ENCODE measurements at regions not wholly inside any gene's neighbourhood (a gene's known extent, or its start where the extent isn't known, plus 50 kb on each side); places are given as distances from the start of the nearest gene placed in this dataset.
"Not testable (repeated sequence)": the region's sequence is repeated elsewhere in the genome, so short reads cannot be mapped to it uniquely, and the experiment has no call there.

DNA sequence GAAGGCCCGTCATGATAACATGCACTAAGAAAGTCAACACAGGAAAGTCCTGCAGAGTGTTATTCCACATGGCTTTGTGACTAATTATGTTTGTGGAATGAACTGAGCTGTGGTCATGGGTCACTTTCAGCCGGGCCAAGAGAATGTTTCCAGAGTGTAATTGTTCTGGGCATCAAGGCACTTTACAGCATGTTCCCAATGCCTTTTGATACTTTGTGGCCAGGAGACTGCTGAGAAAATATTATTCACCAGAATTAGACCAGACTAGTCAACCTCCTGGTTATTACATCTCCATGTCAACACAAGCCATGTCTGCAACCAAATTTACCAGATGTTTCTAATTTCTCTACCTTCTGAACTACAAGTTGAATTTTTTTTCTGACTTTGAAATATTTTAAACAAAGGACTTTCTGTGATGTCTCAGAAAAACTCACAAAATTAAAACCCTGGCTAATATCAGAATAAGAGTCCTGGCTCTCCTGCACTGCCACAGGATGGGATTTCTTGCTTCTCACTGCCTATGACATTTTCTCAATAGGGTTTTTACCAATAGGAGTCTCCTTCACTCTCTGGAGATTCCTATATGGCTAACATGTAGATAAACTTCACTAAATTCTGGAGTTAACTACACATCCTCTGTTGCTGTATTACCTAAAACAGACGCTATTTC is 90.6 kb upstream of the WDR75 start:
- intact Hi-C loops (cut with DNase I), result no loop called here
- no peak for DNase-seq

DNA sequence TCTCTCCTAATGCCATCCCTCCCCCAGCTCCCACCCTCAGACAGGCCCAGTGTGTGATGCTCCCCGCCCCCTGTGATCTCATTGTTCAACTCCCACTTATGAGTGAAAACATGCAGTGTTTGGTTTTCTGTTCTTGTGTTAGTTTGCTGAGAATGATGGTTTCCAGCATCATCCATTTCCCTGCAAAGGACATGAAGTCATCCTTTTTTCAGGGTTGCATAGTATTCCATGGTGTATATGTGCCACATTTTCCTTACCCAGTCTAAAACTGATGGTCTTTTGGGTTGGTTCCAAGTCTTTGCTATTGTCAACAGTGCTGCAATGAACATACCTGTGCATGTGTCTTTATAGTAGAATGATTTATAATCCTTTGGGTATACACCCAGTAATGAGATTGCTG is 89.3 kb upstream of the WDR75 start:
- DNase-seq; intact Hi-C loops (cut with DNase I): not testable (repeated sequence)

DNA sequence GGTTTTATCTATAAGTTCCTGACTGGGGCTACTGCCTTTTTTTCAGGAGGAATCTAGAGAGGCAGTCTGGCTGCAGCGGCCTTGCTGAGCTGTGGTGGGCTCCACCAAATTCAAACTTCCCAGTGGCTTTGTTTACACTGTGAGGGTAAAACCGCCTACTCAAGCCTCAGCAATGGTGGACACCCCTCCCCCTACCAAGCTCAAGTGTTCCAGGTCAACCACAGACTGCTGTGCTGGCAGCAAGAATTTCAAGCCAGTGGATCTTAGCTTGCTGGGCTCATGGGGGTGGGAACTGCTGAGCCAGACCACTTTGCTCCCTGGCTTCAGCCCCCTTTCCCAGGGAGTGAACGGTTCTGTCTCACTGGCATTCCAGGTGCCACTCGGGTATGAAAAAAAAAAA is 83.9 kb upstream of the WDR75 start:
- intact Hi-C loops (cut with DNase I), result not testable (repeated sequence)

DNA sequence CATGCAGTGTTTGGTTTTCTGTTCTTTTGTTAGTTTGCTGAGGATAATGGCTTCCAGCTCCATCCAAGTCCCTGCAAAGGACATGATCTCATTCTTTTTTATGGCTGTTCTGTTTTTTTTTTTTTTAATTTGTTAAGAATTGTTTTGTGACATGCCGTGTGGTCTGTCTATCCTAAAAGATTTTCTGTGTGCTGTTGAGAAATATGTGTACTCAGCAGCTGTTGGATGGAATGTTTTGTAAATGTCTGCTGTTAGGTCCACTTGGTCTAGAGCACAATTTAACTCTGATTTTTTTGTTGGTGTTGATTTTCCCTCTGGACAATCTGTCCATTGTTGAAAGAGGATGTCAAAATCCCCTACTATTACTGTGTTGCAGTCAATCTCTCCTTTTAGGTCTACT is 80.4 kb upstream of the WDR75 start:
- intact Hi-C loops (cut with DNase I), result no loop called here
- no peak for DNase-seq

More for the DNA sequence above, 83.9 kb upstream of the WDR75 start:
- not testable (repeated sequence) for DNase-seq

DNA sequence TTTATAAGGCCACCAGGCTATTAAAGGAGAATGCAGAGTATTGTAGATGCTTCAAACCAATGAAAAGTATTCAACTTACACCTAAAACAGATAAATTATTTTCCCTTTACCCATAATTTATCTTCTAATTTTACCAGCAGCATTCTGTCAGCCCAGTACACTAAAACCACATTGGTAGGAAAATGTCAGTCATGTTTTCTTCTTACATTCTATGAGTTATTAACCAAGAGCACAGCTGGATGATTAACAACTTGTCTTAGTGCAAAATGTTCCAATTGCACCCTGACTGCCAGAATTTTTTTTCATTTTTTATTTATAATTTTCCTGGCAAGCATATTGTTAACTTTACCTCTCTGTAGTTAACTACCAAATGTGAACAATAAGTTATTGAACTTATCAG is 79.0 kb upstream of the WDR75 start:
- DNase-seq, result no peak
- intact Hi-C loops (cut with DNase I), result no loop called here

DNA sequence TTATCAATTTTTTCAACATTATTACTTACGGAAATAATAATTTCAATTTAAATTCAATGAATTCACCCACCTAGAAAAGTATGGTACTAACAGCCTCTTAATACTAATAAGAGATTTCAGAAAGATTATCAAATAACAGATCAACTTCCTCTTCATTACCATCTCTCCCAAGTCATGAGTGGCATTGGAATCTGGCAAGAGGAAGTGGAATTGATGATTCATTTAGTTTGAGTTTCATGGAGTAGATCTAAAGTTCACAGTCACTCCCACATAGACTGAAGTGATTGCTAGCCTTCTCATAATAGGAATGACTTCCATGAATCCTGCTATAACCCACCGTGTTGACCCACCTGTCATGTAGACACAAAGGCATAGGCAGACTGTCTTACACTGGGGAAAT is 77.7 kb upstream of the WDR75 start:
- DNase-seq, result no peak
- intact Hi-C loops (cut with DNase I), result no loop called here

DNA sequence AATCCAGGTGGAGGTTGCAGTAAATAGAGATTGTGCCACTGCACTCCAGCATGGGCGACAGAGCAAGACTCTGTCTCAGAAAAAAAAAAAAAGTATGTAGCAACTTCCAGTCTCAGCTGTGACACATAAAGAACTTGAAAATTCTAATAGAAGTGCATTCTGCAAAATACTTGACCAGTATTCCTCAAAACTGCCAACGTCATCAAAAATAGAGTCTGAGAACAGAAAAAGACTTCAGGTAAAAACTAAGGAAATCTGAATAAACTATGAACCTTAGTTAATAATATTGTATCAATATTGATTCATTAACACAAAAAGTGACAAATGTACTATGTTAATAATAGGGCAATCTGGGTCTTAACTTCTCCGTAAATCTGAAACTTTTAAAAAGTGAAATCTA is 76.7 kb upstream of the WDR75 start:
- DNase-seq, result no peak
- intact Hi-C loops (cut with DNase I), result no loop called here

DNA sequence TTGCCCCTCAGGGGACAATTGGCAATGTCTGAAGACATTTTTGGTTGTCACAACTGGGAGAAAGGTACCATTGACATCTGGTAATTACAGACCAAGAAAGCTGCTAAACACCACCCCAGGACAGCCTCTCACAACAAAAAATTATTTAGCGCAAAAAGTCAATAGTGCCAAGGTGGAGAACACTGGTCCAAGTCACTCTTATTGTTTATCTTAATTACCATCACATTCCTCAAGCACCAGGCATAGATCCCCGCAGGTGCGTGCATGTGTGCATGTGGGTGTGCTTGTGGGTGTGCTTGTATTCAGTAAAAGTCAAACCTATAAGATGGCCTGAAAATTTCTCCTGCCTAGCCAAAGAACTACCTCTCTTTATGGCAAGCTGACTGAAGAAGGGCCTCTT is 74.9 kb upstream of the WDR75 start:
- no peak for DNase-seq
- intact Hi-C loops (cut with DNase I), result no loop called here

DNA sequence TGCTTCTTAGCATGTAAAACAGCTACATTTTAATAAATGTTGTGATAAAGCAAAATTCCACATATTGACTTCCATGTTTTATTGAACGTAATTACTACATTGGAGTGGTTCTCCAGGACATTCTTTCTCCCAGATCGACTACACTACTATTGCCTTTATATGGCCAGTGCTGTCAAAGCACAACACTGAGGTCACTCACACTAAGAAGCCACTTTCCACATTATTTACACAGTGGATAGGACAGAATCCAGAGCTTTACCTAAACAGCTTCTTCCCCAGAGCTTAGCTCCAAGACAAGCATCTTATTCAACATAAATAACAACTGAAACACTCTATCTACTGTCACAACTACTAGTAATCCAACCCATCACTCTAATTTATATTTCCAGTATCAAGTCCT is 73.9 kb upstream of the WDR75 start:
- no peak for DNase-seq
- intact Hi-C loops (cut with DNase I), result no loop called here

DNA sequence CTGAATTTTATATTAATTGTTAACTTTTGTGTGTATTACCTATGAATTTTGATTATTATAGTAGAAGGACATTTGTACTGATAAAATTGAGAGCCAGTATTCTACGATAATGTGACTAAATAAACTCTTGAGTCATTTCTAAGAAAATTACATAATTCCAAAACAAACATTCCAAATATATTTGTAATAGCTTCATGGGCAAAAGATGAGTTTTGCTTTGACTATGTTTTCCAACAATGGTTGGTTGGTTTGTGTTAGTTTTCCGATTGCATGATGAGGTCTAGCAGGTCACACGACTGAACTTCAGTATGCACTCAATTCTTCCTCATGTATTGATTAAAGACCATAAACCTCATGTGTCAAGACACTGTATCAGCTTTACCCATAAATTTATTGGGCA is 71.7 kb upstream of the WDR75 start:
- no peak for DNase-seq
- intact Hi-C loops (cut with DNase I), result no loop called here

DNA sequence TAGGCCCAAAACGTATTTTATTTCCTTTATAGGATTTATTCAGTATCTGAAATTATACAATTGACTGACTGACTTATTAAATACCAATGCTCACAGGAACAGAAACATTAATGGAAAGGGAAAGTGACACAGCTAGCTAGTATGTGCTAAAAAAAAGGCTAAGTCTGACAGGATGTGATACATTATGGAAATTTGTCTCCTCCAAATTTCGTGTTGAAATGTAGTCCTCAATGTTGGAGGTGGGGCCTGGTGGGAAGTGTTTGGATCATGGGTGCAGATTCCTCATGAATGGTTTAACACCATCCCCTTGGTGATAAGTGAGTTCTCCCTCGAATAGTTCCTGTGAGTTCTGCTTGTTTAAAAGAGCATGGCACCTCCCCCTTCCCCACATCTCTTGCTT is 70.6 kb upstream of the WDR75 start:
- intact Hi-C loops (cut with DNase I), result no loop called here

DNA sequence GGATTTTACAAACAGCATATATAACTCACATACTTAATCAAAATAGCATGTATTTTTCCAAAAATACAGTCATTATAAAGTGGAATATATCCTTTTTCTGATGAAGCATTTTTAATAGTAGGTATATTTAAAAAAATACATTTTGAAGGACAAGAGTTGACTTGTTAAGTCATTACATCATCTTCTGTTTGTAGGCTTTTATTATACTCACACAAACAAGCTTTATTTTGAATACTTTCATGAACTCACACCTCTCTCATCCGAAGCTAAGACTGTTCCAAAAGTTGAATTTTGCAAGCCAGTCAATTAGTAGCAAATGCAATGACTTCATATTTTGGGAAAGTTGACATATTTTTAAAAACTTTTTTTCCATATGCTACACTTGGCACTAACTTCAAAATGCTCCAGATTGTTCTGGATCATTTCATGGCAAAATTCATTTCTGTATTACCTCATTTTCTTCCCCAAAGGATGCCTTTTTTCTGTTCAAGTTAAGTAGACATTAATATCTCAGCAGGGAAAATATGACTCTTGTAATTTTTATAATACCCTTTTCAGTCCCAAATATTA is 68.5 kb upstream of the WDR75 start:
- intact Hi-C loops (cut with DNase I), result no loop called here
- DNase-seq, result no peak

More for the DNA sequence above, 70.6 kb upstream of the WDR75 start:
- DNase-seq, result no peak

DNA sequence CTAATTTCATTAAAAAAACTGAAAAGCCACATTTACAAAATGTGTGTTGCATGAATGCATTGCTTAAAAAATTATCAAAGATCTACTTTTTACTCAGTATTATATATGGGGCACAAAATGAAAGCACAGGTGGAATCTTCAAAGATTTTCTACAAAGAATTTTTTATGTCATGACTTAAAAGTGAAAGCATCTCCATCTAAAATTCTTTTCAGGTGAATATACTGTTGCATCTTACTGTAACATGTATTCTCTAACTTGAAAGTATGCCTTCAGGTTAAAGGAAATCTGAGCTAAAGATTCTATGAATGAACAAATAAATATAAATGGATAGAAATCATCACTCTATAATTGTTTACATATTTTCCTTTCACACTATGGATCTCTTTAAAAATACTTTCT is 66.8 kb upstream of the WDR75 start:
- no peak for DNase-seq
- intact Hi-C loops (cut with DNase I), result no loop called here

DNA sequence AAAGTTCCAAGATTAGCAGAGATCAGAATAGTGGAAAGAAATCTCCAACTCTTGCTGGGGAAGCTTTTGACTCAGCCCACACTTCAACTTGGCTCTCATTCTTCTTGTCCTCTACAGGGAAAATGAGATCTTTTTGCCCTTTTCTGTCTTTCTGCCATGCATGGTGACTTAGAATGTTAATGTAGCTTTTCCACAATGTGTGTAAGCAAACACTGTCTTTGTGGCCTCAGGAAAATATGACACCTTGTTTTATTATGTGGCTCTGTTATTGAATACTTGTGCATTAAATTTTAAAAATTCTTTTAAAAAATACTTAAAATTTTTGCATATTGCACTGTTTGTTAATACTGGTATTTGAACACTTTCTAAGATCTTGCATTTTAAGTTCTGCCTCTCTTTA is 65.4 kb upstream of the WDR75 start:
- intact Hi-C loops (cut with DNase I), result no loop called here
- DNase-seq, result no peak

DNA sequence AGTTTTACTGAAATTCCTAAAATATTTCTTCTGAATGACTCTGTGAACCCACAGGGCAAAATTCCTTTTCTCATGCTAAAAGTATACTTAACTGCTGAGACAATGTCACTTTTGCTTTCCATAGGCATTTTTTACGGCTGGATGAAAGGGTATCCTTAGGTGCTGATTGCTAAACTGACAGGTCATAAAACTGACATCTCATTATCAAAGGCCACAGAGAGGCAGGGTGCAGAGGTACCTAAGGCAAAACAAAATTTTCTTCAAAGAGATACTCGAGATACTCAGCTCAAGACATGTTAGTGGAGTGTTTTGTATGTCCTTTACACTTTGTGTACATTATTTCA is 62.0 kb upstream of the WDR75 start:
- intact Hi-C loops (cut with DNase I), result no loop called here
- DNase-seq, result no peak

DNA sequence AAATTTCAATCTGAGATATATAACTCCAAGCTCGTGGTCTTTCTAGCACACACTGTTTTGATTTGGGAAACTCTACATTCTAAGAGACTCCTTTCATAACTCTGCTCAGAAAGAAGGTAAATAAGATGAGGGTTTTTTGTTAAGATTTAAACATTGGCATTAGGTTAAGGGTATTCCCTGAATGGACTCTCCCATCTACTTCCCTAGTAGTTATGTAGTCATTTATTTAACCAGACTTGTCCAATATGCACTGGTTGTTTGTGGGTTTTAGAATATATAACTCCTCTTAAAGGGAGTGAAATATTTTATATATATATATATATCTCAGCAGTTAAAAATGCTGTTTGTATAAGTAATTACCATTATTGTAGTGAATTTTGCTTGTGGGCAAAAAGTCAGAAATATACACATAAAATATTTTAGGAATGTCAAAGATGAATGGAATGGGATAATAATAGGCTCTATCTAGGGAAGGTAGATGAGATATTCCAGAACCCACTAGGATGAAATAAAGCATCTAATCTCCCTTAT is 61.5 kb upstream of the WDR75 start:
- intact Hi-C loops (cut with DNase I), result no loop called here
- no peak for DNase-seq

DNA sequence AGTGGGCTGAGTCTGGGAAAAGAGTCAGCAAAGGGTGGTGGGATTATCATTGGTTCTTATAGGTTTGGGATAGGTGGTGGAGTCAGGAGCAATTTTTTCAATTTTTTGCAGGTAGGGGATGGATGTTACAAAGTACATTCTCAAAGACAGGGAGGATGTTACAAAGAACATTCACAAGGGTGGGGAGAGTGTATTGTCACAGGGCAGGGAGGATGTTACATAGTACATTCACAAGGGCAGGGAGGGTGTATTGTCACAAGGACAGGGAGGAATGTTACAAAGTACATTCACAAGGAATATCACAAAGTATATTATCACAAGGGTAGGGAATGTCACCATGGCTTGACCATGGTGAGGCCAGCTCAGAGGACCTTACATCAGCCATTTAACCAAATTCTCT is 58.6 kb upstream of the WDR75 start:
- intact Hi-C loops (cut with DNase I), result no loop called here
- no peak for DNase-seq

DNA sequence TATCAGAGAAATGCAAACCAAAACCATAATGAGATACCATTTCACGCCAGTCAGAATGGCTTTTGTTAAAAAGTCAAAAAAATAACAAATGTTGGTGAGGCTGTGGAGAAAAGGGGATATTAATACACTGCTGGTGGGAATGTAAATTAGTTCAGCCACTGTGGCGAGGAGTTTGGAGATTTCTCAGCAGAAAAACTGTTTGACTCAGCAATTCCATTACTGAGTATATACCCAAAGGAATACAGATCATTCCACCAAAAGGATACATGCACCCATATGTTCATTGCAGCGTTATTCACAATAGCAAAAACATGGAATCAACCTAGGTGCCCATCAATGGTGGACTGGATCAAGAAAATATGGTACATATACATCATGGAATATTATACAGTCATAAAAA is 54.5 kb upstream of the WDR75 start:
- intact Hi-C loops (cut with DNase I), result no loop called here
- no peak for DNase-seq

DNA sequence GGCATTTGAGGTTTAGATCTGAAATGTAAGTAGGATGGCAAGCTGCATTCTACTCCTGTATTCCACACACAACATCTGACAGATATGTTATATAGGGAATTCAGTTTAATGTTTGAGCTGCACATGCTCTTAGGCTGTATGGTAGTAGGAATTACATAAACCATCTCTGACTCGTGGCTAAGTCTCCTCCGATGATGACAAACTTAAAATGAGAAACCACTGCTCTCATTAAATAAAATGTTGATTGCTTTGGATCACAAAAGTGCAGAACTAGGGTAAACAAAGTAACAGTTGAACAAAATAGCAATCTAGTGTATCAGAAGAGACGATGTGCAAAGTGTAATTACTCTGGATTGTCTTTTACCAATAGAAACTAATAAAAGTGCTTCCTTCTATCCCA is 50.1 kb upstream of the WDR75 start:
- DNase-seq, result no peak
- intact Hi-C loops (cut with DNase I), result no loop called here
